Upper lobe of left lung (tissue), 4 donors: ENCODE measurements at regions not wholly inside any gene's neighbourhood (a gene's known extent, or its start where the extent isn't known, plus 50 kb on each side); places are given as distances from the start of the nearest gene placed in this dataset.

Experiments
- CTCF ChIP-seq, 6 experiments: fragments of 450-650 bp in 4 of 6; fragments of 200-600 bp in 2 of 6; sonication (generic) in 2 of 6; IDR thresholded peaks; one replicate each; pipeline ENCODE4 v1.5.1; 2016 to 2019; ENCODE audit warnings: antibody characterized with exemption in 6 of 6
- POLR2AphosphoS5 ChIP-seq, 2 donors: sonication (generic); formaldehyde crosslinking; IDR thresholded peaks; one replicate each; pipeline ENCODE4 v1.5.1; 2017; ENCODE audit warnings: antibody characterized with exemption in 2 of 2

- no peak for TF ChIP-seq CTCF (IDR thresholded peaks at IDR 0.05)
- TF ChIP-seq POLR2AphosphoS5 (IDR thresholded peaks at IDR 0.05): no peak
Measured at GRCh38 chr7:110591341-110591740, 499.6 kb upstream of the LRRN3 start.
